OCI-LY1 (cell line): ENCODE measurements at regions not wholly inside any gene's neighbourhood (a gene's known extent, or its start where the extent isn't known, plus 50 kb on each side); places are given as distances from the start of the nearest gene placed in this dataset.

ENCODE experiments used
- EZH2 ChIP-seq: fragments of 200-600 bp; sonication (generic), shearing (Covaris generic); IDR thresholded peaks from 2 replicates; pipeline ENCODE4 v1.8.0; 2017; ENCODE audit warnings: borderline replicate concordance, mixed run types, mild to moderate bottlenecking, antibody characterized with exemption, low read length, moderate library complexity, mixed read lengths
- TF ChIP-seq, protein P1 (sequence below): fragments of 200-600 bp; sonication (generic), shearing (Covaris generic); IDR thresholded peaks from 2 replicates; pipeline ENCODE4 v1.5.1; 2017; ENCODE audit warnings: mild to moderate bottlenecking, antibody characterized with exemption, low read length, moderate library complexity, mixed read lengths

GRCh38 chr2:236711440-236711839 is 141.8 kb downstream of the ACKR3 start:
- TF ChIP-seq, protein P1, sequence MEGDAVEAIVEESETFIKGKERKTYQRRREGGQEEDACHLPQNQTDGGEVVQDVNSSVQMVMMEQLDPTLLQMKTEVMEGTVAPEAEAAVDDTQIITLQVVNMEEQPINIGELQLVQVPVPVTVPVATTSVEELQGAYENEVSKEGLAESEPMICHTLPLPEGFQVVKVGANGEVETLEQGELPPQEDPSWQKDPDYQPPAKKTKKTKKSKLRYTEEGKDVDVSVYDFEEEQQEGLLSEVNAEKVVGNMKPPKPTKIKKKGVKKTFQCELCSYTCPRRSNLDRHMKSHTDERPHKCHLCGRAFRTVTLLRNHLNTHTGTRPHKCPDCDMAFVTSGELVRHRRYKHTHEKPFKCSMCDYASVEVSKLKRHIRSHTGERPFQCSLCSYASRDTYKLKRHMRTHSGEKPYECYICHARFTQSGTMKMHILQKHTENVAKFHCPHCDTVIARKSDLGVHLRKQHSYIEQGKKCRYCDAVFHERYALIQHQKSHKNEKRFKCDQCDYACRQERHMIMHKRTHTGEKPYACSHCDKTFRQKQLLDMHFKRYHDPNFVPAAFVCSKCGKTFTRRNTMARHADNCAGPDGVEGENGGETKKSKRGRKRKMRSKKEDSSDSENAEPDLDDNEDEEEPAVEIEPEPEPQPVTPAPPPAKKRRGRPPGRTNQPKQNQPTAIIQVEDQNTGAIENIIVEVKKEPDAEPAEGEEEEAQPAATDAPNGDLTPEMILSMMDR, result no peak
- TF ChIP-seq EZH2, result no peak
